Breast epithelium (tissue), 4 donors: ENCODE measurements at regions not wholly inside any gene's neighbourhood (a gene's known extent, or its start where the extent isn't known, plus 50 kb on each side); places are given as distances from the start of the nearest gene placed in this dataset.
A peak's percentile ranks its signal among the peaks of the same experiment; 100 is the strongest.

Source experiments
- DNase-seq, 2 donors: peaks; one replicate each; pipeline ENCODE4 v3.0.0-alpha.2; 2019; ENCODE audit warnings: low spot score in 2 of 2
- H3K27ac ChIP-seq, 2 donors: fragments of 200-600 bp; sonication (generic) in 1 of 2; one replicate each; pipeline ENCODE4 v1.5.1; 2016 to 2019; ENCODE audit warnings: mild to moderate bottlenecking in 1 of 2
- H3K27me3 ChIP-seq, 2 donors: fragments of 200-600 bp; sonication (generic) in 1 of 2; one replicate each; pipeline versions ENCODE4 v1.5.1 to v1.6.0; 2017 to 2019; ENCODE audit warnings: control low read depth in 1 of 2, mild to moderate bottlenecking in 1 of 2
- H3K36me3 ChIP-seq: fragments of 200-600 bp; one replicate; pipeline ENCODE4 v1.5.1; 2019
- H3K4me1 ChIP-seq, 2 donors: fragments of 200-600 bp; sonication (generic); one replicate each; pipeline ENCODE4 v1.5.1; 2016 to 2019; ENCODE audit warnings: control low read depth in 1 of 2
- H3K4me3 ChIP-seq, 3 donors: fragments of 200-600 bp; sonication (generic); 1 replicate in 2 of 3; 2 replicates in 1 of 3; pipeline ENCODE4 v1.5.1; 2016 to 2019; ENCODE audit warnings: mild to moderate bottlenecking in 3 of 3, moderate library complexity in 2 of 3
- H3K9me3 ChIP-seq, 2 donors: fragments of 200-600 bp; sonication (generic) in 1 of 2; one replicate each; pipeline ENCODE4 v1.5.1; 2016 to 2019; ENCODE audit warnings: control low read depth in 1 of 2
- CTCF ChIP-seq, 3 donors: fragments of 450-650 bp; IDR thresholded peaks; one replicate each; pipeline ENCODE4 v1.5.1; 2016 to 2017; ENCODE audit warnings: antibody characterized with exemption in 3 of 3, mild to moderate bottlenecking in 3 of 3, moderate library complexity in 3 of 3
- POLR2A ChIP-seq: fragments of 450-650 bp; IDR thresholded peaks from one replicate; pipeline ENCODE4 v1.6.1; 2016; ENCODE audit warnings: antibody characterized with exemption, mild to moderate bottlenecking, moderate library complexity
- POLR2AphosphoS5 ChIP-seq, 3 donors: sonication (generic); formaldehyde crosslinking; IDR thresholded peaks; one replicate each; pipeline ENCODE4 v1.6.1; 2017; ENCODE audit warnings: antibody characterized with exemption in 3 of 3
- intact Hi-C: fragments of 100-400 bp; cut with DNase I; formaldehyde crosslinking; loops from one replicate; pipeline ENCODE4 v1.15.1; 2023; ENCODE audit warnings: low total_unique reads

- Histone ChIP-seq H3K27ac (no peak overlapping the region), H3K4me1 (no peaks in the 10 kb centered on the region), H3K9me3 (no peaks in the 10 kb centered on the region), H3K4me3 (no peak overlapping the region), H3K36me3 (no peaks in the 10 kb centered on the region), H3K27me3 (no peaks in the 10 kb centered on the region)
- no peak for DNase-seq
- intact Hi-C loops, result no loop called here
- TF ChIP-seq CTCF (IDR thresholded peaks at IDR 0.05) (no peak), POLR2AphosphoS5 (IDR thresholded peaks at IDR 0.05) (no peak), POLR2A (no peak)
Measured at GRCh38 chr10:44238212-44238611, 146.7 kb downstream of the CXCL12 start.

- Histone ChIP-seq H3K36me3 (no peaks in the 10 kb centered on the region), H3K9me3 (no peaks in the 10 kb centered on the region), H3K4me1 (no peaks in the 10 kb centered on the region), H3K4me3 (no peak overlapping the region), H3K27me3 (no peaks in the 10 kb centered on the region), H3K27ac (no peak overlapping the region)
- DNase-seq, result no peak
- intact Hi-C loops, result no loop called here
- no peak for TF ChIP-seq POLR2AphosphoS5 (IDR thresholded peaks at IDR 0.05)
- no peak for TF ChIP-seq CTCF (IDR thresholded peaks at IDR 0.05)
- TF ChIP-seq POLR2A, result no peak
Measured at GRCh38 chr10:44237364-44238049, 147.4 kb downstream of the CXCL12 start.

GRCh38 chr10:44235363-44235762 is 149.5 kb downstream of the CXCL12 start:
- TF ChIP-seq CTCF (IDR thresholded peaks at IDR 0.05), result no peak
- TF ChIP-seq POLR2A, result no peak
- no peak for TF ChIP-seq POLR2AphosphoS5 (IDR thresholded peaks at IDR 0.05)
- Histone ChIP-seq H3K9me3 (no peaks in the 10 kb centered on the region), H3K27ac (no peak overlapping the region), H3K36me3 (no peaks in the 10 kb centered on the region), H3K4me1 (no peaks in the 10 kb centered on the region), H3K4me3 (no peak overlapping the region), H3K27me3 (no peaks in the 10 kb centered on the region)
- DNase-seq, result no peak
- intact Hi-C loops, result no loop called here

GRCh38 chr10:44234483-44234875 is 150.4 kb downstream of the CXCL12 start:
- intact Hi-C loops, result no loop called here
- no peak overlapping the region for H3K4me3 ChIP-seq
- no peaks in the 10 kb centered on the region for H3K27me3 ChIP-seq
- DNase-seq, result peak in 1 of 2 donors; percentile 60
- H3K4me1 ChIP-seq, result no peaks in the 10 kb centered on the region
- H3K27ac ChIP-seq, result peak overlapping the region in 1 of 2 donors; percentile 15
- H3K9me3 ChIP-seq, result no peaks in the 10 kb centered on the region
- TF ChIP-seq POLR2A, result no peak
- no peak for TF ChIP-seq CTCF (IDR thresholded peaks at IDR 0.05)
- no peak for TF ChIP-seq POLR2AphosphoS5 (IDR thresholded peaks at IDR 0.05)
- H3K36me3 ChIP-seq, result no peaks in the 10 kb centered on the region

GRCh38 chr10:44233561-44234482 is 151.1 kb downstream of the CXCL12 start:
- H3K9me3 ChIP-seq, result no peaks in the 10 kb centered on the region

More at GRCh38 chr10:44233561-44234482, 151.1 kb downstream of the CXCL12 start:
- no peak for DNase-seq
- Histone ChIP-seq H3K4me1 (no peaks in the 10 kb centered on the region), H3K27me3 (no peaks in the 10 kb centered on the region), H3K27ac (peak overlapping the region in 1 of 2 donors; percentile 15), H3K4me3 (no peak overlapping the region), H3K36me3 (no peaks in the 10 kb centered on the region)
- TF ChIP-seq POLR2AphosphoS5 (IDR thresholded peaks at IDR 0.05) (no peak), CTCF (IDR thresholded peaks at IDR 0.05) (no peak), POLR2A (no peak)
- intact Hi-C loops, result no loop called here
